GM12875 (cell line): ENCODE measurements at regions not wholly inside any gene's neighbourhood (a gene's known extent, or its start where the extent isn't known, plus 50 kb on each side); places are given as distances from the start of the nearest gene placed in this dataset.

Source experiments
- H3K4me3 ChIP-seq: one replicate; pipeline ENCODE4 v1.5.1; 2011; ENCODE audit warnings: low read depth, low read length, control low read depth
- TF ChIP-seq, protein P1 (sequence below): IDR thresholded peaks from 2 replicates; pipeline ENCODE4 v1.5.1; 2011; ENCODE audit warnings: low read depth, mild to moderate bottlenecking, control low read depth, inconsistent platforms, low read length, moderate library complexity, borderline replicate concordance; ENCODE audit not compliant: insufficient read depth

DNA sequence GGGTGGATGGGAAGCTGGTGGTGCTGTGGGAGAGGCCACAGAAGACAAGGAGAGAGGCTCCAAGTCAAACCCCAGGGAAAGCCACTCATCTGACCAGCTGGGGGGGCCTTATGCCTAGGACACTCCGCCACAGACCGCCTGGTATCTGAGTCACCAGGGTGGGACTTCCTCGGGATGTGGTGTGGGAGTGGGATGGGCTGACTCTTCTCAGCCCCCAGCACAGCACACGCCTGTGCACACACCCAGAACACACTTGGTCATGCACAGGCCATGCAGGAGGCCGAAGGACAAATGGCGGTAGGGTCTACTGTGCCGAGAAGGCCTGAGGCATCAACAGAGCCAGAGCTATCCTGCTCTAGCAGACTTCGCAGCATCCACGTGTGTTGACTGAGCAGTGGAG, 136.4 kb downstream of the INHBB start:
- H3K4me3 ChIP-seq = no peak overlapping the region
- TF ChIP-seq, protein P1, sequence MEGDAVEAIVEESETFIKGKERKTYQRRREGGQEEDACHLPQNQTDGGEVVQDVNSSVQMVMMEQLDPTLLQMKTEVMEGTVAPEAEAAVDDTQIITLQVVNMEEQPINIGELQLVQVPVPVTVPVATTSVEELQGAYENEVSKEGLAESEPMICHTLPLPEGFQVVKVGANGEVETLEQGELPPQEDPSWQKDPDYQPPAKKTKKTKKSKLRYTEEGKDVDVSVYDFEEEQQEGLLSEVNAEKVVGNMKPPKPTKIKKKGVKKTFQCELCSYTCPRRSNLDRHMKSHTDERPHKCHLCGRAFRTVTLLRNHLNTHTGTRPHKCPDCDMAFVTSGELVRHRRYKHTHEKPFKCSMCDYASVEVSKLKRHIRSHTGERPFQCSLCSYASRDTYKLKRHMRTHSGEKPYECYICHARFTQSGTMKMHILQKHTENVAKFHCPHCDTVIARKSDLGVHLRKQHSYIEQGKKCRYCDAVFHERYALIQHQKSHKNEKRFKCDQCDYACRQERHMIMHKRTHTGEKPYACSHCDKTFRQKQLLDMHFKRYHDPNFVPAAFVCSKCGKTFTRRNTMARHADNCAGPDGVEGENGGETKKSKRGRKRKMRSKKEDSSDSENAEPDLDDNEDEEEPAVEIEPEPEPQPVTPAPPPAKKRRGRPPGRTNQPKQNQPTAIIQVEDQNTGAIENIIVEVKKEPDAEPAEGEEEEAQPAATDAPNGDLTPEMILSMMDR = no peak

GRCh38 chr2:120483355-120483754, 137.4 kb downstream of the INHBB start:
- no peak overlapping the region for H3K4me3 ChIP-seq
- TF ChIP-seq, protein P1 = no peak

GRCh38 chr2:120485096-120485495, 139.2 kb downstream of the INHBB start:
- H3K4me3 ChIP-seq = no peak overlapping the region
- TF ChIP-seq, protein P1 = no peak

DNA sequence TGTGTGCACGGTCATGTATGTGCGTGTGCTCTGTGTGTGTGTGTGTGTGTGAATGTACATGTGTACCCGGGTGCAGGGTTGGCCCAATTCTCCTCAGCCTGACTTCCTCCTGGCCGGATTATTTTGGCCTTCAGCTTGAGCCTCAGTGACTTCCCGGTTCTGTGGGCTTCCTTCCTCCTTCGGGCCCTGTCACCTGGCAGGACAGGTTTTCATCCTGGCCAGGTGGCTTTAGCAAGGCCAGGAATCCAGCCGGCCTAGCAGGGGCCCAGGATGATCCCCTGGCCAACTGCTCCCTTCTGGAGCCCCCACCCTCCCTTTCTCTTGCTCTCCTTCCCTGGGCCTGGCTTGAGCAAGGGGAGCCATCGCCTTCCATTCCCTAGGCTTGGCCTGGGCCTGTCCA, 140.5 kb downstream of the INHBB start:
- H3K4me3 ChIP-seq = no peak overlapping the region
- TF ChIP-seq, protein P1 = no peak

GRCh38 chr2:120486946-120487345, 141.0 kb downstream of the INHBB start:
- H3K4me3 ChIP-seq = no peak overlapping the region
- TF ChIP-seq, protein P1 = no peak

GRCh38 chr2:120488531-120488930, 142.6 kb downstream of the INHBB start:
- H3K4me3 ChIP-seq = no peak overlapping the region
- TF ChIP-seq, protein P1 = no peak

- H3K4me3 ChIP-seq = no peak overlapping the region
- TF ChIP-seq, protein P1 = no peak
Measured at GRCh38 chr2:120489023-120489422, 143.1 kb downstream of the INHBB start.
